GM12864 (cell line): ENCODE measurements at regions not wholly inside any gene's neighbourhood (a gene's known extent, or its start where the extent isn't known, plus 50 kb on each side); places are given as distances from the start of the nearest gene placed in this dataset.
A peak's percentile ranks its signal among the peaks of the same experiment; 100 is the strongest.

ENCODE experiments used
- DNase-seq: peaks from one replicate; pipeline ENCODE4 v3.0.0-alpha.2; 2011; ENCODE audit warnings: low read depth
- H3K4me3 ChIP-seq: 2 replicates; pipeline ENCODE4 v1.5.1; 2011; ENCODE audit warnings: mild to moderate bottlenecking, low read depth, low read length, control low read depth
- CTCF ChIP-seq: IDR thresholded peaks from 2 replicates; pipeline ENCODE4 v1.5.1; 2011; ENCODE audit warnings: low read depth, mild to moderate bottlenecking, moderate library complexity, low read length, control low read depth, inconsistent platforms; ENCODE audit errors: missing control alignments

GRCh38 chr3:156760333-156760732, 65.8 kb upstream of the LEKR1 start:
- DNase-seq: peak; percentile 37
- H3K4me3 ChIP-seq: no peak overlapping the region
- no peak for TF ChIP-seq CTCF

GRCh38 chr3:156761007-156761406, 65.1 kb upstream of the LEKR1 start:
- no peak for TF ChIP-seq CTCF
- DNase-seq: no peak
- H3K4me3 ChIP-seq: no peak overlapping the region

GRCh38 chr3:156761713-156762451, 64.3 kb upstream of the LEKR1 start:
- no peak for TF ChIP-seq CTCF
- H3K4me3 ChIP-seq: no peak overlapping the region
- DNase-seq: no peak

GRCh38 chr3:156762631-156763185, 63.4 kb upstream of the LEKR1 start:
- H3K4me3 ChIP-seq: no peak overlapping the region
- DNase-seq: no peak
- TF ChIP-seq CTCF: no peak

GRCh38 chr3:156763386-156763785, 62.8 kb upstream of the LEKR1 start:
- H3K4me3 ChIP-seq: no peak overlapping the region
- no peak for TF ChIP-seq CTCF
- no peak for DNase-seq

- TF ChIP-seq CTCF: no peak
- DNase-seq: no peak
- H3K4me3 ChIP-seq: no peak overlapping the region
These were observed 62.0 kb upstream of the LEKR1 start for GRCh38 chr3:156763931-156764720.
